Liver (tissue), 3 donors: ENCODE measurements at regions not wholly inside any gene's neighbourhood (a gene's known extent, or its start where the extent isn't known, plus 50 kb on each side); places are given as distances from the start of the nearest gene placed in this dataset.

Source experiments
- ATF3 ChIP-seq: IDR thresholded peaks from 2 replicates; pipeline ENCODE4 v1.6.1; 2016; ENCODE audit warnings: antibody characterized with exemption
- CTCF ChIP-seq: fragments of 150-350 bp; IDR thresholded peaks from 2 replicates; pipeline ENCODE4 v1.5.1; 2017; ENCODE audit warnings: improper control_type of control experiment, low read depth, low read length; ENCODE audit not compliant: missing input control
- JUND ChIP-seq, 2 donors: IDR thresholded peaks; 2 replicates each; pipeline ENCODE4 v1.6.1; 2016; ENCODE audit warnings: antibody characterized with exemption in 2 of 2
- REST ChIP-seq: IDR thresholded peaks from 2 replicates; pipeline ENCODE4 v1.6.1; 2016; ENCODE audit warnings: antibody characterized with exemption, mild to moderate bottlenecking
- donor health status: healthy.
- donor health status: healthy.

- TF ChIP-seq CTCF (no peak), REST (no peak), JUND (IDR thresholded peaks at IDR 0.05) (no peak), ATF3 (no peak)
Measured at GRCh38 chr4:10188400-10189004, 71.9 kb upstream of the WDR1 start.
